GM12878 (cell line): ENCODE measurements at regions not wholly inside any gene's neighbourhood (a gene's known extent, or its start where the extent isn't known, plus 50 kb on each side); places are given as distances from the start of the nearest gene placed in this dataset.

Source experiments
- ATAC-seq: fragments of 200-7000 bp; cut with Tn5 transposase; 3 replicates; pipeline ENCODE4 v1.9.1; 2020; ENCODE audit warnings: mild to moderate bottlenecking, moderate library complexity
- BruUV-seq: library from RNA; stranded (reverse); fragments of 400-500 nt; replicated peaks from 2 replicates; lab custom pipeline; 2021; lab: Mats Ljungman, UMichigan
- CTCF ChIA-PET: fragments of 300-600 bp; sonication (Branson Sonifier 250); formaldehyde crosslinking; extraction: SDS; loops from one replicate; lab custom pipeline; 2021; ENCODE audit warnings: inconsistent platforms; lab: Yijun Ruan, JAX
- POLR2A ChIA-PET: fragments of 350-600 bp; formaldehyde crosslinking; extraction: SDS; loops from one replicate; lab custom pipeline; 2021; ENCODE audit warnings: inconsistent platforms; lab: Charles Lee
- RAD21 ChIA-PET: fragments of 300-600 bp; sonication (Branson Sonifier 250); formaldehyde crosslinking; loops from one replicate; lab custom pipeline; 2023; ENCODE audit warnings: antibody characterized with exemption; ENCODE audit not compliant: unreplicated experiment; lab: Charles Lee
- SMC1A ChIA-PET: fragments of 300-600 bp; sonication (Branson Sonifier 250); formaldehyde crosslinking; loops from one replicate; lab custom pipeline; 2023; ENCODE audit not compliant: unreplicated experiment, uncharacterized antibody; lab: Charles Lee
- DNase-seq: peaks from one replicate; pipeline ENCODE4 v3.0.0-alpha.2; 2011; ENCODE audit warnings: low read depth, low spot score
- FAIRE-seq: peaks from 3 replicates; lab custom pipeline; 2011; peaks lifted over from hg19 to GRCh38; lab: Jason Lieb, UNC
- H2AFZ ChIP-seq: 2 replicates; pipeline ENCODE4 v1.6.0; 2011; ENCODE audit warnings: low read depth, low read length, control low read depth; ENCODE audit not compliant: control insufficient read depth
- H3K27ac ChIP-seq: 2 replicates; pipeline ENCODE4 v1.5.1; 2011; ENCODE audit warnings: control low read depth; ENCODE audit not compliant: control insufficient read depth, insufficient read depth
- H3K27me3 ChIP-seq, 2 experiments: replicated peaks in 1 of 2; 2 replicates each; pipeline versions ENCODE4 v1.6.0 to v1.6.1; 2011; ENCODE audit warnings: low read length in 1 of 2; ENCODE audit not compliant: control insufficient read depth in 2 of 2, insufficient read depth in 2 of 2
- H3K36me3 ChIP-seq, 2 experiments: 2 replicates each; pipeline ENCODE4 v1.5.1; 2011; ENCODE audit warnings: low read length in 1 of 2; ENCODE audit not compliant: control insufficient read depth in 2 of 2, insufficient read depth in 2 of 2
- H3K4me1 ChIP-seq: 2 replicates; pipeline ENCODE4 v1.6.1; 2011; ENCODE audit warnings: mild to moderate bottlenecking, low read length, moderate library complexity, mixed read lengths; ENCODE audit not compliant: control insufficient read depth, insufficient read depth
- H3K4me2 ChIP-seq: 2 replicates; pipeline ENCODE4 v1.6.0; 2011; ENCODE audit warnings: control low read depth; ENCODE audit not compliant: control insufficient read depth, insufficient read depth
- H3K4me3 ChIP-seq: fragments of 200-600 bp; sonication (generic); 2 replicates; pipeline ENCODE4 v1.5.1; 2016
- H3K79me2 ChIP-seq: 2 replicates; pipeline ENCODE4 v1.6.0; 2011; ENCODE audit warnings: low read length; ENCODE audit not compliant: control insufficient read depth, insufficient read depth
- H3K9ac ChIP-seq: 2 replicates; pipeline ENCODE4 v1.8.0; 2011; ENCODE audit warnings: low read length, control low read depth, mixed read lengths; ENCODE audit not compliant: control insufficient read depth, insufficient read depth
- H3K9me3 ChIP-seq: replicated peaks from 3 replicates; pipeline ENCODE4 v1.5.1; 2011; ENCODE audit warnings: mild to moderate bottlenecking, low read length; ENCODE audit not compliant: control insufficient read depth, insufficient read depth
- H4K20me1 ChIP-seq: 2 replicates; pipeline ENCODE4 v1.6.0; 2011; ENCODE audit not compliant: control insufficient read depth, insufficient read depth
- BCL3 ChIP-seq: IDR thresholded peaks from 2 replicates; pipeline ENCODE4 v1.6.1; 2011; ENCODE audit warnings: borderline replicate concordance, low read depth, mild to moderate bottlenecking, moderate library complexity, low read length; ENCODE audit not compliant: insufficient read depth, poor library complexity, severe bottlenecking
- BRCA1 ChIP-seq: IDR thresholded peaks from 2 replicates; pipeline ENCODE4 v1.6.1; 2011; ENCODE audit warnings: low read depth, low read length, improper control_type of control experiment
- CEBPZ ChIP-seq: fragments of 150-350 bp; IDR thresholded peaks from 2 replicates; pipeline ENCODE4 v1.6.1; 2016; ENCODE audit warnings: low read depth, low read length
- ETV6 ChIP-seq, 2 experiments: fragments of 450-650 bp in 1 of 2; IDR thresholded peaks in 1 of 2; conservative IDR thresholded peaks in 1 of 2; 2 replicates each; pipeline ENCODE4 v1.6.1; 2014; ENCODE audit warnings: antibody characterized with exemption in 1 of 2, borderline replicate concordance in 1 of 2, low read depth in 1 of 2, mild to moderate bottlenecking in 1 of 2, moderate library complexity in 1 of 2
- FOXK2 ChIP-seq: fragments of 450-650 bp; IDR thresholded peaks from 2 replicates; pipeline ENCODE4 v1.6.1; 2017; ENCODE audit warnings: mild to moderate bottlenecking, moderate library complexity
- FOXM1 ChIP-seq: IDR thresholded peaks from 2 replicates; pipeline ENCODE4 v1.6.1; 2012; ENCODE audit warnings: low read depth, mild to moderate bottlenecking, inconsistent platforms, low read length, moderate library complexity
- IRF4 ChIP-seq: IDR thresholded peaks from 2 replicates; pipeline ENCODE4 v1.6.1; 2011; ENCODE audit warnings: low read depth, low read length
- MEF2A ChIP-seq: IDR thresholded peaks from 2 replicates; pipeline ENCODE4 v1.6.1; 2011; ENCODE audit warnings: low read depth, mild to moderate bottlenecking, low read length, moderate library complexity; ENCODE audit not compliant: insufficient read depth
- POLR2A ChIP-seq: IDR thresholded peaks from 2 replicates; pipeline ENCODE4 v1.6.1; 2011; ENCODE audit warnings: low read depth, mild to moderate bottlenecking, low read length
- POLR2AphosphoS5 ChIP-seq: IDR thresholded peaks from 2 replicates; pipeline ENCODE4 v1.6.1; 2011; ENCODE audit warnings: mild to moderate bottlenecking, low read length, inconsistent platforms
- RB1 ChIP-seq: fragments of 450-650 bp; formaldehyde crosslinking; IDR thresholded peaks from 2 replicates; pipeline ENCODE4 v1.6.1; 2017; ENCODE audit warnings: mild to moderate bottlenecking, borderline replicate concordance
- SIX5 ChIP-seq: IDR thresholded peaks from 2 replicates; pipeline ENCODE4 v1.6.1; 2011; ENCODE audit warnings: mild to moderate bottlenecking, low read depth, low read length, moderate library complexity; ENCODE audit not compliant: severe bottlenecking
- TCF12 ChIP-seq: IDR thresholded peaks from 2 replicates; pipeline ENCODE4 v1.6.1; 2011; ENCODE audit warnings: low read depth, mild to moderate bottlenecking, low read length
- ZBED1 ChIP-seq: IDR thresholded peaks from 2 replicates; pipeline ENCODE4 v1.6.1; 2016; ENCODE audit warnings: borderline replicate concordance
- WGBS: methylation state at CpG from one replicate; pipeline ENCODE4 v1.1.6; 2016; ENCODE audit warnings: low lambda C conversion rate; ENCODE audit not compliant: insufficient replicate concordance, insufficient coverage; ENCODE audit errors: missing lambda C conversion rate; 5-methylcytosine and 5-hydroxymethylcytosine counted together
- in situ Hi-C: fragments of 300-500 bp; cut with MboI; formaldehyde crosslinking; loops from 9 replicates; pipeline ENCODE4 v1.14.3; 2018; ENCODE audit warnings: mixed read lengths
- intact Hi-C: fragments of 100-400 bp; cut with micrococcal nuclease; formaldehyde crosslinking; loops from one replicate; pipeline ENCODE4 v1.14.2; 2022; ENCODE audit not compliant: unreplicated experiment

- Histone ChIP-seq H3K4me3 (no peak overlapping the region), H4K20me1 (no peaks in the 10 kb centered on the region), H3K4me2 (no peak overlapping the region), H3K36me3 (no peaks in the 10 kb centered on the region), H3K79me2 (no peaks in the 10 kb centered on the region), H3K27ac (no peak overlapping the region), H3K27me3 (no peaks in the 10 kb centered on the region), H3K9ac (no peak overlapping the region), H2AFZ (no peak overlapping the region), H3K9me3 (no peaks in the 10 kb centered on the region), H3K4me1 (no peaks in the 10 kb centered on the region)
- ChIA-PET RAD21 (no interaction called here), POLR2A (interaction anchor here (0.6 kb wide), 1 partner anchor 1281 kb away, joined by 4 read pairs; no protein-coding TSS in a partner anchor), SMC1A (no interaction called here), CTCF (no interaction called here)
- no TSS peak for BruUV-seq
- in situ Hi-C loops: no loop called here
- 81% methylated on average over 6 of the region's 8 CpGs for WGBS
- no peak for ATAC-seq
- intact Hi-C loops: no loop called here
- no peak for FAIRE-seq
- TF ChIP-seq POLR2A: no peak
- TF ChIP-seq SIX5: no peak
- no peak for TF ChIP-seq TCF12
- TF ChIP-seq ETV6 (conservative IDR thresholded peaks at IDR 0.05 in 1 of 2, IDR thresholded peaks at IDR 0.05 in 1 of 2; ENCODE audit: borderline replicate concordance in 1 of 2, low read depth in 1 of 2): no peak
- no peak for TF ChIP-seq ZBED1
- no peak for DNase-seq
Observed at GRCh38 chr20:51914758-51915157, 112.4 kb upstream of the SALL4 start.

- H3K79me2 ChIP-seq: no peaks in the 10 kb centered on the region
- H3K4me3 ChIP-seq: no peak overlapping the region
- H3K27ac ChIP-seq: no peak overlapping the region
- TF ChIP-seq POLR2AphosphoS5: no peak
- no peak for TF ChIP-seq BRCA1
- TF ChIP-seq IRF4: no peak
- TF ChIP-seq BCL3: no peak
- TF ChIP-seq FOXK2: no peak
- TF ChIP-seq FOXM1: no peak
- TF ChIP-seq RB1: no peak
- no peak for TF ChIP-seq MEF2A
- no peak for TF ChIP-seq CEBPZ
- intact Hi-C loops (no loop called here), in situ Hi-C loops (no loop called here)
- FAIRE-seq (no peak), DNase-seq (no peak), ATAC-seq (no peak)
- H3K4me2 ChIP-seq: no peak overlapping the region
- H3K9ac ChIP-seq: no peak overlapping the region
- no peak overlapping the region for H2AFZ ChIP-seq
- no peaks in the 10 kb centered on the region for H3K9me3 ChIP-seq
- CTCF ChIA-PET: no interaction called here
- SMC1A ChIA-PET: no interaction called here
- H3K27me3 ChIP-seq: no peaks in the 10 kb centered on the region
- no peaks in the 10 kb centered on the region for H4K20me1 ChIP-seq
- H3K36me3 ChIP-seq: no peaks in the 10 kb centered on the region
- H3K4me1 ChIP-seq: no peaks in the 10 kb centered on the region
- POLR2A ChIA-PET: no interaction called here
- WGBS: 3% methylated on average over 7 of the region's 7 CpGs
- BruUV-seq: no TSS peak
- RAD21 ChIA-PET: no interaction called here
Observed at GRCh38 chr20:51910321-51911050, 108.2 kb upstream of the SALL4 start.
